ENCODE measurements at regions not wholly inside any gene's neighbourhood (a gene's known extent, or its start where the extent isn't known, plus 50 kb on each side); places are given as distances from the start of the nearest gene placed in this dataset.
"Not testable (repeated sequence)": the region's sequence is repeated elsewhere in the genome, so short reads cannot be mapped to it uniquely, and the experiment has no call there.

DNA sequence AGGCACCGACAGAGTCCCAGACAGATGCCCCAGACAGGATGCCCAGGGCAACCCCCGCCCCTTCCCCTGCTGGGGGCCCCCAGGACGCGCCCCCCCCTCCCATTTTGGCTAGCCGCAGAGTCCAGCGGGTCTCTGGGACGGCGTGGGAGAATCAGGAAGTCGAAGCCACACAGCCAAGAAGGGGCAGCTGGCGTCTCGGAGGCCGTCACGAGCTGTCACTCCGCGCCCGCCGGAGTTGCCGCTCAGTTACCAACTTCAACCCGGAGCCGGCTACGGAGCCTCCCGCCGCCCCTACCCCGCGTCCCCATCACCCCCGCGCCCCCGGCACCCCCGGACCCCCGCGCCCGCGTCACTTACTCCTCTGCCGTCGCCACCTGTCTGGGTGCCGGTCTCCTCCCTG lies 119.8 kb downstream of the OTOP1 start:
- not testable (repeated sequence) for DNase-seq (ENCODE audit: low spot score); ATAC-seq

DNA sequence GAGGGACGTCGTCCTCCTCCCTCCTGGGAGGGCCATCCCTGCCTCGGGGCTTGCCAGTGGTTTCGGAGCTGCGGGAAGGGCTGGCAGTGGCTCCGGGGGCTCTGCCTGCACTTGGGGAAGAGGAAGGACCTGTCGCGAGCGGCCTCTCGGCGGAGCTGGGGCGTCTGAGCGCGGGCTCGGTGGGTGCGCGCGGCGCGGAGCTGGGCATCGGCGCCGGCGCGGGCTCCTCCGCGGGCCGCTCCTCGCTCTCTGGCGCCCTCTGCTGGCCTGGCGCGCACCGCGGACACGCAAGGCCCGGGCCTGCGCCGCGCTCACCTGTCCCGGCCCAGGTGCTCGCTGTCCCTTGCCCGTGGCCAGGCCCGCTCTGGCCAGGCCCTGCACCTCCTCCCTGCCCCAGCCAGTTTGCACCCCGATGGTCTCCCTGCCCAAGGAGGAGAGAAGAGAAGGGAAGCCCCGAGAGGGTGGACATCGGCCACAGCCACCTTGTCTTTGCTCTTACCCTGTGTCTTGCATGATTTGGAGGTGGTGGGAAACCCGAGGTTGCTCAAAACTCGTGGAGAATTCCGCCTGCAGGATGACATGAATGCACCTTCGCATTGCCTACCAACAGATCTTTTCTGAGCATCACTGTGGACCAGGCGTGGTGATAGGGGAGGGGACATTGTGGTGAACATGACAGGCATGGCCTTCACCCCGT lies 119.2 kb downstream of the OTOP1 start:
- ATAC-seq = peak; percentile 92

DNA sequence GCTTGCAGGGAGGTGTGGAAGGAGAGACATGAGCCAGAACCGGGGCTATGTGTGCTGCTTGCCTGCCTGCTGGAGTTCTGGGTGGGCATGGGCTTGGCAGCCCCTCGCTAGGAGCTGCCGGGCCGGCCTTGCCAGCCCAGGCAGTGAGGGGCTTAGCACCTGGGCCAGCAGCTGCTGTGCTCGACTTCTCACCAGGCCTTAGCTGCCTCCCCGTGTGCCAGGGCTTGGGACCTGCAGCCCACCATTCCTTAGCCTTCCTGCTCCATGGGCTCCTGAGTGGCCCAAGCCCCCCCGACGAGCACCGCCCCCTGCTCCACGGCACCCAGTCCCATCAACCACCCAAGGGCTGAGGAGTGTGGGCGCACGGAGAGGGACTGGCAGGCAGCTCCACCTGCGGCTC lies 111.3 kb downstream of the OTOP1 start:
- ATAC-seq; DNase-seq (ENCODE audit: low spot score): not testable (repeated sequence)

More for the DNA sequence above, 119.2 kb downstream of the OTOP1 start:
- DNase-seq (ENCODE audit: low spot score) = peak; percentile 60

DNA sequence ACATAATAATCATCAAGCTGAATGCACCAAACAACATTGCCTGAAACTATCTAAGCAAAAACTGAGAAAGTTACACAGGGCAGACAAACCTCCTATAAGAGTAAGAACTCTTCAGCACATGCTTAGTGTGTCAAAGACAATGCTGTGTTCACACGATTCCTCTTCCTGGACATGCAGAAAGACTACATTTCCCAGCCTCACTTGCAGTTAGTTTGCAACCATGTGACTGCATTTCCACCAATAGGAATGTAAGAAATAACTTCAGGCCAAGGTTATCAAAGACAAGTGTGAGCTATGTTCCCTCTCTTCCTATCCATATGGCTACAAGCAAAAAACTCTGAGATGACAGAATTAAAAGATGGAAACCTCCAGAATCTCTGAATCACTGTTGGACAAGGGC lies 109.8 kb downstream of the OTOP1 start:
- not testable (repeated sequence) for DNase-seq (ENCODE audit: low spot score); ATAC-seq

DNA sequence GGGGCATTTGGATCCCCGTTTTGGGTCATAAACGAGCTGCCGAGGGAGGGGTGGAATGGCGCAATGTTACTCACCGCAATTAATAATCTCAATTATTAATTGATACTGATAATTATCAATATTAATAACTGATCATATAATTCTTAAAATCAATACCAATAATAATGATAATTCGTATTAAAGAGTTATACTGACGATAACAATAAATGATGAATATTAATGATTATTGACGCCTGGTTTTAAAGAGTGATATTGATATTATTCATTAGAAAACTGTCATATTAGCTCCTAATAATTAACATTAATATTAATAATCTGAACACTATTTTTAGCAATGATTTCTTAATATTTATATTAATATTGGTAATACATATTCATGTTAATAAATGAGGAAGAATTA lies 92.4 kb downstream of the OTOP1 start:
- not testable (repeated sequence) for ATAC-seq; DNase-seq (ENCODE audit: low spot score)

DNA sequence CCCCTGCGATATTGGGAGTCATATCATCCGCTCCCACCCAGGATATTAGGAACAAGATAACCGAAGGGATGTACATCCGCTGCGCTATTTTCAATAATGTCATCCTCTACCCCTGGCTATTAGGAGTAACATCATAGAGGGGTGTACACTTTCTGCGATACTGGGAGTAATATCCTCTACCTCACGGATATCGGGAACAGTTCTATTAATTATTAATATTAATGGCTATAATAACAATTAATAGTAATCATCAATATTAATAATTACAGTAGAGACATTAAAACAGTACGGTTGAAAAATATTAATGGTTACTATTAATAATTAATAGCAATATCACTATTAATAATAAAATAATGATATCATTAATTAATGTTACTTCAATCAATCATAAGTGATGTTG lies 90.1 kb downstream of the OTOP1 start:
- not testable (repeated sequence) for ATAC-seq; DNase-seq (ENCODE audit: low spot score)
